Activated CD8-positive, alpha-beta T cell treated with anti-CD3 and anti-CD28 coated beads, Interleukin-2, amount 10 ng/mL, durations not matched to agents 7 days and 5 days (primary cell): ENCODE measurements at regions not wholly inside any gene's neighbourhood (a gene's known extent, or its start where the extent isn't known, plus 50 kb on each side); places are given as distances from the start of the nearest gene placed in this dataset.

Experiments
- ATAC-seq: fragments of 150-1000 bp; cut with Tn5 transposase; one replicate; pipeline ENCODE4 v1.10.0; 2021; ENCODE audit warnings: moderate library complexity
- CTCF ChIA-PET: fragments of 350-600 bp; sonication (Branson Sonifier 250); formaldehyde crosslinking; loops from one replicate; lab custom pipeline; 2021; ENCODE audit warnings: antibody characterized with exemption; lab: Charles Lee
- POLR2A ChIA-PET: fragments of 350-600 bp; sonication (Branson Sonifier 250); formaldehyde crosslinking; loops from one replicate; lab custom pipeline; 2021; ENCODE audit warnings: antibody characterized with exemption; lab: Charles Lee
- DNase-seq: peaks from one replicate; pipeline ENCODE4 v3.0.0-alpha.2; 2020
- H3K27ac Mint-ChIP-seq: one replicate; pipeline ENCODE4 v1.8.0; 2021; ENCODE audit warnings: mild to moderate bottlenecking, mixed read lengths
- H3K27me3 Mint-ChIP-seq: one replicate; pipeline ENCODE4 v1.8.0; 2021; ENCODE audit warnings: low read depth, mixed read lengths
- H3K36me3 Mint-ChIP-seq: one replicate; pipeline ENCODE4 v1.8.0; 2021; ENCODE audit warnings: low read depth, mixed read lengths
- H3K4me1 Mint-ChIP-seq: one replicate; pipeline ENCODE4 v1.8.0; 2021; ENCODE audit warnings: low read depth, mixed read lengths
- H3K4me3 Mint-ChIP-seq: one replicate; pipeline ENCODE4 v1.8.0; 2021; ENCODE audit warnings: mild to moderate bottlenecking, mixed read lengths
- H3K9me3 Mint-ChIP-seq: one replicate; pipeline ENCODE4 v1.8.0; 2022; ENCODE audit warnings: mixed read lengths; ENCODE audit not compliant: insufficient read depth

DNA sequence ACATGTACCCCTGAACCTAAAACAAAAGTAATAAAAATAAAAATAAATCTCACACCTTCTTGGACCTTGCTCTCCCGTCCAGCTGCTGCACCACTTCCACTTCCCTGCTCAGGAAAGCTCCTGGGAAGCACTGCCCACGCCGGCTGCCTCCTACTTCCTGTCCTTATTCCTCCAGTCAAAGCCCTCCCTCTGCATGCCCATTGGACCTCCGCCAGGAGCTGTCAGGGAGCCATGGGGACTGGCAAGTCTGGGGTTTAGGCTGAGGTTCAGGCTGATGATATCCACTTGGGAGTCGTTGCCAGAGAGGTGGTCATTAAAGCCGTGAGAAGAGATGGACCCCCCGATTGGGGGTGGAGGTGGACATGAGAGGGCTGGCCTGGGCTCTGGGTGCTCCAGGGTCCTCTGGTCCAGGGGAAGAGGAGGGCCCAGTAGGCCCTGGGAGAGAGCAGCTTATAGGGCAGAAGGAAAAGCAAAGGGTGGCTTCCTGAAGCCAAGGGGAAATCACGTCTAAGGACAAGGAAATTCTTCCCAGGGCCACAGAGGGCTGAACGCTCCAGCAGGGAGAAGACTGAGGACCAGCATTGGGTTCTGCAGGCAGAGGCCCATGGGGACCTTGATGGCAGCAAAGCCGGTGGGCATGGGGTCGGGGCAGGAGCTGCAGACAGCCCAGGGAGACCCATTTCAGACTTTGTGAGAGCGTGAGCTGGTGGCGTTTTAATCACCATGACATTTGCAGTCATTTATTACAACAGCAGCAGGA is 78.7 kb downstream of the FZD10 start:
- H3K4me1 Mint-ChIP-seq, result no peaks in the 10 kb centered on the region
- no peak overlapping the region for H3K4me3 Mint-ChIP-seq
- ChIA-PET POLR2A (no interaction called here), CTCF (no interaction called here)
- no peaks in the 10 kb centered on the region for H3K27me3 Mint-ChIP-seq
- H3K27ac Mint-ChIP-seq, result no peak overlapping the region
- no peaks in the 10 kb centered on the region for H3K9me3 Mint-ChIP-seq
- no peak for ATAC-seq
- DNase-seq, result no peak
- H3K36me3 Mint-ChIP-seq, result no peaks in the 10 kb centered on the region

GRCh38 chr12:130242506-130242905 is 80.2 kb downstream of the FZD10 start:
- Mint-ChIP-seq H3K4me1 (no peaks in the 10 kb centered on the region), H3K27me3 (no peaks in the 10 kb centered on the region), H3K9me3 (no peaks in the 10 kb centered on the region), H3K4me3 (no peak overlapping the region), H3K27ac (no peak overlapping the region), H3K36me3 (no peaks in the 10 kb centered on the region)
- DNase-seq (no peak), ATAC-seq (no peak)
- ChIA-PET POLR2A (no interaction called here), CTCF (no interaction called here)

DNA sequence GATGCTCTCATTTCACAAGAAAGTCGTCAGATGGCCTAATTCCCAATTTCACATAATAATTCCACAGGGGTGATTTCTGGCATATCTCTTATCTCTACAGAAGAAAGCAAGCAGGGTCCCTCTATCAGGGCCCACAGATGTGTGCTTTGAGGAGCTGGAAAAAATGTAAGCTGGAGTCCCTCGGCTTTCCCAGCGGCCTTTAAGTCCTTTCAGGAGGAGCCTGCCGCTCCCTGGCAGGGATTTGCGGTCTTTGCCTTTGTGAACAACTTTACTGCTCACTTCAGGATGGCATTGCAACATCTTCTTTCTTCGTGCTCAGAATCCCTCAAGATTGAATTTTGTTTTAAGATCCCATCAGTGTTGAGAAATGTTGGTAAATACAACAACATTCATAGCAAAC is 83.0 kb downstream of the FZD10 start:
- POLR2A ChIA-PET, result no interaction called here
- CTCF ChIA-PET, result interaction anchor here (0.9 kb wide), 1 partner anchor 32 kb away, joined by 3 read pairs; no protein-coding TSS in a partner anchor
- no peaks in the 10 kb centered on the region for H3K4me1 Mint-ChIP-seq
- H3K4me3 Mint-ChIP-seq, result no peak overlapping the region
- no peaks in the 10 kb centered on the region for H3K27me3 Mint-ChIP-seq
- no peak for ATAC-seq
- H3K9me3 Mint-ChIP-seq, result no peaks in the 10 kb centered on the region
- H3K27ac Mint-ChIP-seq, result no peak overlapping the region
- no peak for DNase-seq
- no peaks in the 10 kb centered on the region for H3K36me3 Mint-ChIP-seq

DNA sequence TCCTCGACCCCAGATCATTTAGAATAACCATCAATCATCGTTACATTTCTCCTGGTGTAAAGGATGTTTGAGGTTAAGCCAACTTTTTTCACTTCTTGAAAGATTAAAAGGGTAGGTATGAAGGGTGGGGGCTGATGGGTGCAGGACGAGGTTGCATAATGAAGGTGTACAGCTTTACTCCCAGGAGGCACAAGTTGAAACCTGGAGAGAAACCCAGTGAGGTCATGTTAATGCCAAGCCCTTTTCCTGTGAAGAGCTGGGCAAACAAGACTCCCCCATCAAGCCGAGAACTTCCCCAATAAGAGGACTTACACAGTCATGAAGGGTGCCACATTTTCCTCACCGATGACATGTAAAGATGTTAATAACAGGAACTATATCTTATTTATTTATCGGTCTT is 84.3 kb downstream of the FZD10 start:
- CTCF ChIA-PET, result no interaction called here
- ATAC-seq, result no peak
- no peak for DNase-seq
- Mint-ChIP-seq H3K36me3 (no peaks in the 10 kb centered on the region), H3K27me3 (no peaks in the 10 kb centered on the region), H3K4me1 (no peaks in the 10 kb centered on the region), H3K4me3 (no peak overlapping the region), H3K9me3 (no peaks in the 10 kb centered on the region), H3K27ac (no peak overlapping the region)
- POLR2A ChIA-PET, result no interaction called here

DNA sequence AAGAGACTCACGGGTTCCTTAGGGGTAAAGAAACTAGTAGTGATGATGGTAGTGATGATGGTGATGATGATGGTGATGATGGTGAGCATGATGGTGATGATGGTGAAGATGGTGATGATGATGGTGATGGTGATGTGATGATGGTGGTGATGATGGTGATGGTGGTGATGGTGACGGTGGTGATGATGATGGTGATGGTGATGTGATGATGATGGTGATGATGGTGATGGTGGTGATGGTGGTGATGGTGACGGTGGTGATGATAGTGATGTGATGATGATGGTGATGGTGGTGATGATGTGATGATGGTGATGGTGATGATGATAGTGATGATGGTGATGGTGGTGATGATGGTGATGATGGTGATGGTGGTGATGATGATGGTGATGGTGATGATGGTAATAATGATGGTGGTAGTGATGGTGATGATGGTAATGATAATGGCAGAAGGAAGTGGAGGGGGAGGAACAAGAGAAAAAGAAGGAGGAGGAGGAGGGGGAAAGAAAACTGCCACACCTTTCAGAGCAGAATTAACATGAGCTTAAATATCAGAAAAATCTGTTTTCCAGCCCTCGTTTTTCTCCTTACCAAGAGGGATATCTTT is 85.5 kb downstream of the FZD10 start:
- Mint-ChIP-seq H3K27ac (no peak overlapping the region), H3K4me3 (no peak overlapping the region), H3K27me3 (no peaks in the 10 kb centered on the region), H3K36me3 (no peaks in the 10 kb centered on the region), H3K9me3 (no peaks in the 10 kb centered on the region), H3K4me1 (no peaks in the 10 kb centered on the region)
- DNase-seq (no peak), ATAC-seq (no peak)
- ChIA-PET POLR2A (no interaction called here), CTCF (no interaction called here)

DNA sequence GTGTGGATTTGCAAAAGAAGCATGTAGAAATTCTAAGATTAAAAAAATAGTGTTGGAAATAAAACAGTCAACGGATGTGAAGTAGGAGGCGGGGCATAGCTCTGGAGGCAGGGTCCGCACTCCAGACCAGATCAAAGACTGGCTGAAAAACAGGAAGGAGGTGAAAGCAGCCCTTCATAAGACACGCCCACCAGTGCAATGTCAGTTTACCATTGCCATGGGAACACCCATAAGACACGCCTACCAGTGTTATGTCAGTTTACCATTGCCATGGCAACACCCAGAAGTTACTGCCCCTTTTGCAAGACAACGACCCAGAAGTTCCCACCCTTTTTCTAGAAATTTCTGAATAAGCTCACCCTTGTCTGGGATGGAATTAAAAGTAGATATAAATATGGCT is 87.1 kb downstream of the FZD10 start:
- Mint-ChIP-seq H3K27ac (no peak overlapping the region), H3K9me3 (no peaks in the 10 kb centered on the region), H3K4me1 (no peaks in the 10 kb centered on the region), H3K4me3 (no peak overlapping the region), H3K36me3 (no peaks in the 10 kb centered on the region), H3K27me3 (no peaks in the 10 kb centered on the region)
- DNase-seq (no peak), ATAC-seq (no peak)
- CTCF ChIA-PET, result no interaction called here
- POLR2A ChIA-PET, result no interaction called here

- Mint-ChIP-seq H3K4me1 (no peaks in the 10 kb centered on the region), H3K4me3 (no peak overlapping the region), H3K27me3 (no peaks in the 10 kb centered on the region), H3K27ac (no peak overlapping the region), H3K36me3 (no peaks in the 10 kb centered on the region), H3K9me3 (no peaks in the 10 kb centered on the region)
- DNase-seq (no peak), ATAC-seq (no peak)
- ChIA-PET POLR2A (no interaction called here), CTCF (no interaction called here)
These were observed 86.4 kb upstream of the PIWIL1 start for GRCh38 chr12:130251236-130251780.

- H3K27me3 Mint-ChIP-seq, result no peaks in the 10 kb centered on the region
- no peak overlapping the region for H3K4me3 Mint-ChIP-seq
- H3K36me3 Mint-ChIP-seq, result no peaks in the 10 kb centered on the region
- no peaks in the 10 kb centered on the region for H3K9me3 Mint-ChIP-seq
- ChIA-PET CTCF (no interaction called here), POLR2A (no interaction called here)
- DNase-seq (no peak), ATAC-seq (no peak)
- H3K27ac Mint-ChIP-seq, result no peak overlapping the region
- H3K4me1 Mint-ChIP-seq, result no peaks in the 10 kb centered on the region
These were observed 83.8 kb upstream of the PIWIL1 start for GRCh38 chr12:130253866-130254265.

- Mint-ChIP-seq H3K27me3 (no peaks in the 10 kb centered on the region), H3K27ac (no peak overlapping the region), H3K4me1 (no peaks in the 10 kb centered on the region), H3K4me3 (no peak overlapping the region), H3K9me3 (no peaks in the 10 kb centered on the region), H3K36me3 (no peaks in the 10 kb centered on the region)
- ChIA-PET POLR2A (interaction anchor here (0.6 kb wide), 1 partner anchor 50 kb away, joined by 3 read pairs; no protein-coding TSS in a partner anchor), CTCF (no interaction called here)
- DNase-seq (no peak), ATAC-seq (no peak)
These were observed 83.0 kb upstream of the PIWIL1 start for GRCh38 chr12:130254461-130255276.

GRCh38 chr12:130258863-130259262 is 78.8 kb upstream of the PIWIL1 start:
- POLR2A ChIA-PET, result no interaction called here

DNA sequence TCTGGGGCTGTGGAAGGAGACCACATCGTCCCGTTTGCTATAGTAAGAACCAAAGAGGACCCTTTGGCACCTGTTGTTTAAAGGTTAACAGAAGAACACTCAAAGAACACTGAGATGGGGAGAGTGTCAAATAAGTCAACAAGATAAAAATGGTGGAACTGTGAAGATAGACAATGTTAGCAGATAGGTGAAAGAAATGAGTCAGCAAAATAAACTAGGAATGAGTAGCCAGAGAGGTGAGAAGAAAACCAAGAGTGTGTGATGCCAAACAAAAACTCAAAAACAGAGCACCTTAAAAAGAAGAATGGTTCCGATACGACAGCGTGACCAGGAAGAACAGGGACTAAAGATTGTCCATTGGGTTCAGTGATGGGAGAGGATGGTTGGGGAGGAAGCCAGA is 74.7 kb upstream of the PIWIL1 start:
- no peaks in the 10 kb centered on the region for H3K9me3 Mint-ChIP-seq
- no peaks in the 10 kb centered on the region for H3K36me3 Mint-ChIP-seq
- DNase-seq (no peak), ATAC-seq (no peak)
- H3K4me3 Mint-ChIP-seq, result no peak overlapping the region
- H3K27ac Mint-ChIP-seq, result no peak overlapping the region
- POLR2A ChIA-PET, result no interaction called here
- CTCF ChIA-PET, result no interaction called here
- H3K4me1 Mint-ChIP-seq, result no peaks in the 10 kb centered on the region
- no peaks in the 10 kb centered on the region for H3K27me3 Mint-ChIP-seq

More at GRCh38 chr12:130258863-130259262, 78.8 kb upstream of the PIWIL1 start:
- H3K27me3 Mint-ChIP-seq, result no peaks in the 10 kb centered on the region
- no peak overlapping the region for H3K4me3 Mint-ChIP-seq
- no peak for DNase-seq
- ATAC-seq, result no peak
- no peaks in the 10 kb centered on the region for H3K9me3 Mint-ChIP-seq
- no peaks in the 10 kb centered on the region for H3K4me1 Mint-ChIP-seq
- no peak overlapping the region for H3K27ac Mint-ChIP-seq
- CTCF ChIA-PET, result no interaction called here
- H3K36me3 Mint-ChIP-seq, result no peaks in the 10 kb centered on the region

DNA sequence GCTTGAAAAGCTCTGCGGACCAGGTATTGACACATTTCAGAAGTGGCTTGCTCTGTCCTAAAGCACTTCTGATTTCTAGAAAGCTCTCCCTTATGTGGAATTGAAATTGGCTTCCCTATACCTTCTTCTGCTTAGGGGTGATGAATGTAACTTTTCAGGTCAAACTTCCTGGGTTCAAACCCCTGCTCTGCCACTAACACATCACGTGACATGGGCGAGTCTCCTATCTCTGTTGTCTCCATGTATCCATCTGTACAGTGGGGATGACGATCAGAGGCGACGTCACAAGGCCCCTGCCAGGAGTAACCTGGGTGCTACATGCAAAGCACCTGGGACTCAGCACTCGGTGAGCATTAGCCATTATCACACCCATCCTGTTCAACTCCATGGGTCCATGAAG is 73.7 kb upstream of the PIWIL1 start:
- H3K36me3 Mint-ChIP-seq, result no peaks in the 10 kb centered on the region
- POLR2A ChIA-PET, result no interaction called here

More for the DNA sequence above, 73.7 kb upstream of the PIWIL1 start:
- Mint-ChIP-seq H3K27ac (no peak overlapping the region), H3K27me3 (no peaks in the 10 kb centered on the region), H3K9me3 (no peaks in the 10 kb centered on the region), H3K4me1 (no peaks in the 10 kb centered on the region), H3K4me3 (no peak overlapping the region)
- DNase-seq (no peak), ATAC-seq (no peak)
- CTCF ChIA-PET, result no interaction called here
